ENCODE measurements at regions not wholly inside any gene's neighbourhood (a gene's known extent, or its start where the extent isn't known, plus 50 kb on each side); places are given as distances from the start of the nearest gene placed in this dataset.

DNA sequence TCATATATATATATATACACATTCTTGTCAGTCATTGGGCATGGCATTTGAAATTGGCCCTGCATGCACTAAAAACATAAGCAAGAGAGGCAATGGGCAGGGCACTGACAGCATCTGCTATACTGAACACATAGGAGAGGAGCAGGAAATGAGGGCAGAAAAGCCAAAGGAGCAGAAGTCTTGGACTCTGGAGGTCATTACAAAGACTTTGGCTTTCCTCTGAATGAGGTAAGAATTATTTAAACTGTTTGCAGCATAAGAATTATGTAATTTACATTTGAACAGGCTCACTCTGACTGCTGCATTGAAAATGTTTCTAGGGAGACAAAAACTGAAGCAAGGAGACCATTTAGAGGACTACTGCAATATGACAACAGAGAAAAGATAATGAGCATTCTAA is 396.5 kb downstream of the PRDM5 start:
- H3K4me3 ChIP-seq (ENCODE audit: low read depth, low read length): no peak overlapping the region

DNA sequence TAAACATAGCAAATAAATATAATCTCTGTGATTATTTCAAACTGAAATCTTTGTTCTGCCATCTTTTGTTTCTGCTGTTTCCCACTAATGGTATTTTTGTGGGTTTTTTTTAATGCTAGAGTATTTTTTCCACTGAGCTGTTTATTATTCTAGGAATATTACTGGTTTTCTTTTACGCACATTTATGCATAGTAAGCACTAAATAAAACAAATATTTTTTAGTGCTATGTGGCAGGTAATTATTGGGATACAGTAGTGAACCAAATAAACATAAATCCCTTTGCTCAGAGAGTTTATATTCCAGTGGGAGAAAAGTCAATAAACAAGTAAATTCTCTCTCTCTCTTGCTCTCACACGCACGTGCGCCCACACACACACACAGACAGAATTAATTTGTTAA is 397.4 kb downstream of the PRDM5 start:
- H3K4me3 ChIP-seq (ENCODE audit: low read depth, low read length): no peak overlapping the region

GRCh38 chr4:120524237-120524636 is 398.3 kb downstream of the PRDM5 start:
- no peak overlapping the region for H3K4me3 ChIP-seq (ENCODE audit: low read depth, low read length)

- no peak overlapping the region for H3K4me3 ChIP-seq (ENCODE audit: low read depth, low read length)
Observed at GRCh38 chr4:120520761-120521160, 401.8 kb downstream of the PRDM5 start.

DNA sequence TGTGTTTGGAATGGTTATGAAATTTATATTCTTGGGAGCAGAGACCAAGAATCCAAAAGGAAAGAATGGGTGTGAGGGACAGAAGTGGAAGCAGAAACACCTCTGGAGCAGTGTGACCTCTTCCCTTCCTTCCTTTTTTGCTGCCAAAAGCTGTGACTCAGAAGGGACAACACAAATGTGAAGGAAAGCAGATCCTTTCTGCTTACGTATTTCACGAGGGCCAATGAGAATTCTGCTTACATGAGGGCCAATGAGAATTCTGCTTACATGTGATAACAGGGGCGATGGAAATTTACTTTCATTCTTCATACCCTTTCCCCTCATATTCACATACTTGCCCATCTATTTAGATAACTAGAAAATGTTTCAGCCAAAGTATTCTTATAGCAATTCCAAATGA is 404.6 kb downstream of the PRDM5 start:
- no peak overlapping the region for H3K4me3 ChIP-seq (ENCODE audit: low read depth, low read length)

DNA sequence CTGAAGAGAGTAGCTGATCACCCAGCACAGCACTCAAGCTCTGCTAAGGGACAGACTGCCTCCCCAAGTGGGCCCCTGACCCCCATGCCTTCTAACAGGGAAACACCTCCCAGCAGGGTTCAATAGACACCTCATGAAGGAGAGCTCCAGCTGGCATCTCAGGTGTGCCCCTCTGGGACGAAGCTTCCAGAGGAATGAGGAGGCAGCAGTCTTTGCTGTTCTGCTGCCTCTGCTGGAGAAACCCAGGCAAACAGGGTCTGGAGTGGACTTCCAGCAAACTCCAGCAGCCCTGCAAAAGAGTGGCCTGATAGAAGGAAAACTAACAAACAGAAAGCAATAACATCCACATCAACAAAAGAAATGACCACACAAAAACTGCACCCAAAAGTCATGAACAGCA is 412.8 kb downstream of the PRDM5 start:
- no peak overlapping the region for H3K4me3 ChIP-seq (ENCODE audit: low read depth, low read length)

DNA sequence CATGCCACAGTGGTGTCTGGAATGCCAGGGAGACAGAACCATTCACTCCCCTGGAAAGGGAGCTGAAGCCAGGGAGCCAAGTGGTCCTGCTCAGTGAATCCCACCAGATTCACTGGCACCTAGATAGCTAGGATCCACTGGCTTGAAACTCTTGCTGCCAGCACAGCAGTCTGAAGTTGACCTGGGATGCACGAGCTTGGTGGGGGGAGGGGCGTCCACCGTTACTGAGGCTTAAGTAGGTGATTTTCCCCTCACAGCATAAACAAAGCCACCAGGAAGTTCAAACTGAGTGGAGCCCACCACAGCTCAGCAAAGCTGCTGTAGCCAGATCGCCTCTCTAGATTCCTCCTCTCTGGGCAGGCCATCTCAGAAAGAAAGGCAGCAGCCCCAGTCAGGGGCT is 413.3 kb downstream of the PRDM5 start:
- H3K4me3 ChIP-seq (ENCODE audit: low read depth, low read length): no peak overlapping the region

DNA sequence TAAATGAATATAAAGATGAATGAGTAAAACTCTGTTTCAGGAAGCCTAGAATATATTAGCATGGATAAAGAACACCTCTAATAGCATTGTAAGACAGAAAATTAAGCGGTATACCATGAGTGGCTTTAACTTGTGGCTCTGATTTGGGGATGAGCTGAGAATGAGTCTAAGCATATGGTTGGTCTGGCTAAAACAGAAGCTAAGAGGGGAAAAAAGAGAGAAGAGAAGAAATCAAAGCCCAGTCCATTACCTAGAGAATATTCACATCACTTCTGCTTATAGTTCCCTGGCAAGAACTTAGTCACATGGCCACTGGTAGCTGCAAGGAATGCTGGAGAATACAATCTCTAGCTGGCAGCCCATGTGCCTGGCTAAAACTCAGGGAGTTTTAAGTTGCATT is 414.5 kb downstream of the PRDM5 start:
- no peak overlapping the region for H3K4me3 ChIP-seq (ENCODE audit: low read depth, low read length)

DNA sequence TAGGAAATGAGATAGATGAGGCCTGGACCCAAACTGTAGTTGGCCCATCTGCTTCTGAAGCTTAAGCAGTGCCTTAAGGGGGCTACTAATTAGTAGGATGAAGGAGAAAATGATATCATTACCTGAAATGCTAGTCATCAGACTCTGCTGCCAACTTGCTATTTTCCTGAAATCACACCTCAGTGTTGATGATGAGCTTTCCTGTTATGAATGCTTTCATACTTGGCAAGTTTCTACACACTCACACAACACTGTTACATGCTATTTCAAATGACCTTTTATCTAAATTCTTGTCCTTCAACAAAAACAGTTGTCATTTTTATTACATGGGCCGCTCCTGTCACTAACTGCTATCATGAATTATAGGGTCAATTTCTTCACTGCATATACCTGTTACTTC is 416.0 kb downstream of the PRDM5 start:
- H3K4me3 ChIP-seq (ENCODE audit: low read depth, low read length): no peak overlapping the region

- H3K4me3 ChIP-seq (ENCODE audit: low read depth, low read length): no peak overlapping the region
Observed at GRCh38 chr4:120498678-120499077, 423.8 kb downstream of the PRDM5 start.

- H3K4me3 ChIP-seq (ENCODE audit: low read depth, low read length): no peak overlapping the region
Observed at GRCh38 chr4:120491481-120491880, 424.8 kb upstream of the MAD2L1 start.

DNA sequence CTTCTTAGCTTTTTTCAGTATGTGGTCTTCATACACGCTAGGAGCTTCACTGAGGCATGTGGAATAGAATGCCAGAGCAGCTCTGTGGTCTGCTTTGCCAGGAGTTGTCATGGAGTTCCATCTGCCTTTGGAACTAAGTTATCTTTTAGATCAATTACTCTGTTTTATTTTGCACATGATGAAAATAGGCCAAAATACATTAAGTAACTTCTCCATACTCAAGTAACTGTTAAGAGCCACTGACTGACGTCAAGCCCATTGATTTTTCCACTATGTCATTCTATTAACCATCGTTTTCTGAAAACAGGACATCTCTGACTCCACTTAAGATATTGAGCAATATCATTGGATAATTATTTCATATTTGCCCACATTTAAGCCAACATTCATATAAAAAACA is 415.1 kb upstream of the MAD2L1 start:
- no peak overlapping the region for H3K4me3 ChIP-seq (ENCODE audit: low read depth, low read length)

GRCh38 chr4:120472447-120473131 is 405.9 kb upstream of the MAD2L1 start:
- no peak overlapping the region for H3K4me3 ChIP-seq (ENCODE audit: low read depth, low read length)

- no peak overlapping the region for H3K4me3 ChIP-seq (ENCODE audit: low read depth, low read length)
Observed at GRCh38 chr4:120466429-120466828, 399.8 kb upstream of the MAD2L1 start.

DNA sequence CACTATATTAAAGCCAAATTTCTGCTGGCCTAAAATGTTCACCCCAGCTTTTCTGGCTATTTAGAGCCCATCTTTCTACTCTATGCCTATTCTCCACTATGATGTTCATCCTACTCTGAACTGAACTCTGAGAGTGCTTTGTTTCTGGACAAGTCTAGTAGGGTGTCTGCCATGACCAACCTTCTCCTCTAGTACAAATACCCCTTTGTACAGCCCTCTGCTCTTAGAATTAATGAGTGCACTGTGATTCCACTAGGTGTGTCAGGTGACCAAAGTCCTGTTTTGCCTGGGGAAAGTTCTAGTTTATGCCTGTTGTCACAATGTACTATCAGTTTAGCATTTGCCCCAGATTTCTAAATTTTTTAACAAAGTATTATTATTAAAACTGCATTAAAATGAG is 388.1 kb upstream of the MAD2L1 start:
- H3K4me3 ChIP-seq (ENCODE audit: low read depth, low read length): no peak overlapping the region

DNA sequence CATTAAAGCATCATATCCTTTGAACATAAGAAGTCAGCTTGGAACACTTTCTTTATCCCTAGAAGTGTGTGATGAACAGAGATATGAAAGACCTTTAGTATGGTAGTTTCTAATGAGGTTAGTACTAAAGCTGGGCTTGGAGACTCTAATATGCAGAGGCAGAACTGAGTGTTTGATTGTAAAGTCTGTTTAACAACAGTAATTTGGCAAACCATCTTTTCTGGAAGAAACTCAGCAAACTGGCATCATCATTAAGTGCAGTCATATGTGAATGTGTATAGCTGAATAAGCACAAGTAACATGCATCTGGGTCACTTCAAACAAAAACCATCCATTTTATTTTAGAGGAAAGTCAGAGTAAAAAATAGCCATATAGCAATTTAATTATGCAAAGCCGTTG is 385.9 kb upstream of the MAD2L1 start:
- no peak overlapping the region for H3K4me3 ChIP-seq (ENCODE audit: low read depth, low read length)

DNA sequence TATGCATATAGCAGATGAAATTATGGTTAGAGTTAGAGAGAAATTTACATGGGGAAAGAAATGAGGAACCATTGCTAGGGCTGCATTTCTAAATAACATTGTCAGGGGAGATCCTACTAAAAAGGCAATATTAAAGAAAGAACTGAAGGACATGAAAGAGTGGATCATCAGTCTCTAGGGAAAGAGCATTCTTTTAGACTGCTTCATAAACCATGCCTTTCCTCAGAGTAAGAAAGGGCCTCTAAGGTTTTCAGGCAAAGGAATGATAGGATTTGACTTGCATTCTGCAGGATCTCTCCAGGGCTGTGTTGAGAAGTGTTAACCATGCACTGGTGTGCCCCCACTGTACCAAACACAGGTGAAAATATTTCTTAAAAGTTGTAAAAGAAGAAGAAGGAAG is 385.4 kb upstream of the MAD2L1 start:
- H3K4me3 ChIP-seq (ENCODE audit: low read depth, low read length): no peak overlapping the region

GRCh38 chr4:120447774-120448173 is 381.1 kb upstream of the MAD2L1 start:
- H3K4me3 ChIP-seq (ENCODE audit: low read depth, low read length): no peak overlapping the region

DNA sequence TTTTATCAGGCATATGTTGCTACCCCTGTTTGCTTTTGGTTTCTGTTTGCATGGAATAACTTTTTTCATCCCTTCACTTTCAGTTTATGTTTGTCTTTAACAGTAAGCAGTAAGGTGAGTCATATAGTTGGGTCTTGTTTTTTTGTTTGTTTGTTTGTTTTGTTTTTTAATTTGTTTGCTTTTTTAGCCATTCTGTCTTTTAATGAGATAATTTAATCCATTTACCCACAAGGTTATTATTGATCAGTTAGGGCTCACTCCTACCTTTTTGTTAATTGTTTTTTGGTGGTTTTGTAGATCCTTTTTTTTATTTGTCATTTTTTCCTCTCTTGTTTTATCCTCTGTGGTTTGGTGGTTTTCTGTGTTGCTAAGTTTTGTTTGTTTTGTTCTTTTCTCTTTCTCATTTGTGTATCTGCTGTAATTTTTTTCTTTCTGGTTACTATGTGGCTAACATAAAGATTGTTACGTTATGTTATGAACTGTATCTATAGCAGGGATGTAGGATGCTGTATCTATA is 379.5 kb upstream of the MAD2L1 start:
- no peak overlapping the region for H3K4me3 ChIP-seq (ENCODE audit: low read depth, low read length)

DNA sequence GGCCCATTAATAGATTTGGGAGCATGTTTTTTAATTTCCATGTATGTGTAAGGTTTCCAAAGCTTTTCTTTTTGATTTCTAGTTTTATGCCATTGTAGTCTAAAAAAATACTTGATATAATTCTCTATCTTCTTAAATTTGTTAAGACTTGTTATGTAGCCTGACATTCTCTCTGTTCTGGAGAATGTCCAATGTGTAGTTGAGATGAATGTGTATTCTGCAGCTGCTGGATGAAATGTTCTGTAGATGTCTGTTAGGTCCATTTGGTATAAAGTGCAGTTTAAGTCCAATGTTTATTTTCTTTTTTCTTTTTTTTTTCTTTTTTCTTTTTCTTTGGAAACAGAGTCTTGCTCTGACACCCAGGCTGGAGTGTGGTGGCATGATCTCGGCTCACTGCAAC is 378.5 kb upstream of the MAD2L1 start:
- H3K4me3 ChIP-seq (ENCODE audit: low read depth, low read length): no peak overlapping the region

DNA sequence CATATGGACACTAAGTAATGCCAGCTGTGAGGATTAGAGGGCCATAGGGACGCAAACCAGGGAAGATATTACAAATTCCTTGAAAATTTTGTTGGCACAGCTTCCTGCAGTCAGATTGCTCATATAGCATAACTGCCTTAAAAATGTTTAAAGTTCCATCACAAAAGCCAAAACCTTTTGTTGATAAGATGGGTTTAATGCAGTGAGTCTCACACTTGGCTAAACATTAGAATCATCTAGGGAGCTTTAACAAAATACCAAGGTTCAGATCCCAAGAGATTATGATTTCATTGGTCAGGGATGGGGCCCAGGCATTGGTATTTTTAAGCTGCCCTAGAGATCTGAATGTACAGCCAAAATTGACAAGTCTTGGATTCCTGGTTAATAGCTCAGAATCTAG is 376.5 kb upstream of the MAD2L1 start:
- no peak overlapping the region for H3K4me3 ChIP-seq (ENCODE audit: low read depth, low read length)

GRCh38 chr4:120440730-120441129 is 374.1 kb upstream of the MAD2L1 start:
- no peak overlapping the region for H3K4me3 ChIP-seq (ENCODE audit: low read depth, low read length)

GRCh38 chr4:120435179-120435578 is 368.5 kb upstream of the MAD2L1 start:
- no peak overlapping the region for H3K4me3 ChIP-seq (ENCODE audit: low read depth, low read length)

Measured in iPS-11a (cell line).